AG09309 (cell line): ENCODE measurements at regions not wholly inside any gene's neighbourhood (a gene's known extent, or its start where the extent isn't known, plus 50 kb on each side); places are given as distances from the start of the nearest gene placed in this dataset.
"Not testable (repeated sequence)": the region's sequence is repeated elsewhere in the genome, so short reads cannot be mapped to it uniquely, and the experiment has no call there.

Source experiments
- DNase-seq: peaks from one replicate; pipeline ENCODE4 v3.0.0-alpha.2; 2010; ENCODE audit warnings: low read depth
- H3K4me3 ChIP-seq: 2 replicates; pipeline ENCODE4 v1.5.1; 2011; ENCODE audit warnings: mild to moderate bottlenecking, low read depth, low read length, moderate library complexity; ENCODE audit not compliant: control insufficient read depth
- TF ChIP-seq, protein P1 (sequence below): IDR thresholded peaks from 2 replicates; pipeline ENCODE4 v1.5.1; 2011; ENCODE audit warnings: mild to moderate bottlenecking, low read depth, low read length, inconsistent platforms; ENCODE audit not compliant: insufficient read depth, control insufficient read depth; ENCODE audit errors: missing control alignments

DNA sequence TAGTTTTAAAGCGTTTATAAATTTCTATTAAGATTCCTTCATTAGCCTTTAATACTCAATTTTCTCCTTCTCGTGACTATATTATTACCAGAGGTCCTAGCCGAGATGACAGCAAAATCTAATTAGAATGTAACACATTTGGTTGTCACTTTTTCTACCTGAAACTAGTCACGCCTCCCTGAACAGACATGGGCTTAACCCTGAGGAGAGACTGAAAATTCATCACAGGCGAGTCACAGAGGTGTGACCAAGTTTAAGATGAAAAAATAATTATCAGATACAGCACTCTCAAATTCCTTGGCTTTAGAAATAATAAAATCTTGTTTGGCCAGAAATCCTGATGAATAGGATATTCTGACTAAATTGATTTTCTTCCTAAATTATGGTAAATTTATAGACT lies 834.4 kb upstream of the SLC39A10 start:
- TF ChIP-seq, protein P1, sequence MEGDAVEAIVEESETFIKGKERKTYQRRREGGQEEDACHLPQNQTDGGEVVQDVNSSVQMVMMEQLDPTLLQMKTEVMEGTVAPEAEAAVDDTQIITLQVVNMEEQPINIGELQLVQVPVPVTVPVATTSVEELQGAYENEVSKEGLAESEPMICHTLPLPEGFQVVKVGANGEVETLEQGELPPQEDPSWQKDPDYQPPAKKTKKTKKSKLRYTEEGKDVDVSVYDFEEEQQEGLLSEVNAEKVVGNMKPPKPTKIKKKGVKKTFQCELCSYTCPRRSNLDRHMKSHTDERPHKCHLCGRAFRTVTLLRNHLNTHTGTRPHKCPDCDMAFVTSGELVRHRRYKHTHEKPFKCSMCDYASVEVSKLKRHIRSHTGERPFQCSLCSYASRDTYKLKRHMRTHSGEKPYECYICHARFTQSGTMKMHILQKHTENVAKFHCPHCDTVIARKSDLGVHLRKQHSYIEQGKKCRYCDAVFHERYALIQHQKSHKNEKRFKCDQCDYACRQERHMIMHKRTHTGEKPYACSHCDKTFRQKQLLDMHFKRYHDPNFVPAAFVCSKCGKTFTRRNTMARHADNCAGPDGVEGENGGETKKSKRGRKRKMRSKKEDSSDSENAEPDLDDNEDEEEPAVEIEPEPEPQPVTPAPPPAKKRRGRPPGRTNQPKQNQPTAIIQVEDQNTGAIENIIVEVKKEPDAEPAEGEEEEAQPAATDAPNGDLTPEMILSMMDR: no peak
- DNase-seq: no peak
- no peak overlapping the region for H3K4me3 ChIP-seq

DNA sequence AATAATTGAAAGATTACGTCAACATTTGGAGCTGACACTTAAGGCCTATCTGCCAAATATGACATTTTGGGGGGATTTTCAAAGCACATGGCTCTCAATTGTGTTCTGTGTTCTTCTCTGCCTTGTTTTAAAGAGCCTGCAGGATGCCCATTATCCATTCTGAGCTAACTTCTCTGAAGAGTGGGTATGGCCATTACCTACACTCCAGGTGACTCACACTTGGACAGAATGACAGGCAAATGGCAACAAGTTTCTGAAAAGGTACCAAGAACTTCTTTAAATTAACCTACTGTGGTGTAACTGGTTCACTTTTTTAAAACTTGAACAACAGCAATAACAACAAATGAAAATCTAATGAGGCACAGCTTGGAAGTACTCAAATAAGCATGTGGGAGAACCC lies 834.9 kb upstream of the SLC39A10 start:
- TF ChIP-seq, protein P1: no peak
- H3K4me3 ChIP-seq: no peak overlapping the region
- no peak for DNase-seq

DNA sequence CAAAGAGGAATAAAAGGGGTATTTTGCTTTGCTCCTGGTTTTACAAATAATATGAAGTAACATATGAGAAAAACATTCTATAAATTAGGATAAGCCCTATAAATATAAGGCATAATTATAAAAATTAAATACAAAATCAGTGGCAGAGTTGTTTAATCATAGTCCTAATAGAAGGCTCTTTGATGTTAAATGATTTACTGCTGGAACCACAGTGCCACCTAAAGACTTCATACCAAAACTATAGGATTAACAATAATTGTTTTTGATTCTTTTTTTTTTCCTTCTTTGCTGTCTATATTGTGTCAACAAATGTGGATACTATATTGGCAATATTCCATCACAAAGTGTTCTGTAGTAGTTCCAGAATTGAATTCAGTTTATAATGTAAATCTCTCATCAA lies 837.7 kb upstream of the SLC39A10 start:
- TF ChIP-seq, protein P1: no peak
- H3K4me3 ChIP-seq: no peak overlapping the region
- no peak for DNase-seq

DNA sequence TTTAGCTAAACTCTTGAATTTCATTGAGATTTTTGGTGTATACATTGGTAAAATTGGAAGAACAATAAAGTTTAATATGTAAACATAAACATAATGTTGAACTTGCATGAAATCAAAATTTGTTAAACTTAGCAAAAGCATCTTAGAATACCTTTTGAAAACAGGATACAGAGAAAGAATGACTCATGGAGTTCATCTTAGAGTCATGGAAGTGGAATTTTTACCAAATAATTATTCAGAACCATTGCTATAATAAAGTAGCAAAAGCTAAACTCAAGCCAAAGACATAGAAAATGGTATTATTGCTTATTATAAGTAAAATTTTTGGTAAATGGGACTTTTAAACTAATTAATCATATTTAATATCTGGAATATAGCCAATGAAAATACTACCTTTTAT lies 841.6 kb upstream of the SLC39A10 start:
- H3K4me3 ChIP-seq: no peak overlapping the region
- TF ChIP-seq, protein P1: no peak
- DNase-seq: no peak

DNA sequence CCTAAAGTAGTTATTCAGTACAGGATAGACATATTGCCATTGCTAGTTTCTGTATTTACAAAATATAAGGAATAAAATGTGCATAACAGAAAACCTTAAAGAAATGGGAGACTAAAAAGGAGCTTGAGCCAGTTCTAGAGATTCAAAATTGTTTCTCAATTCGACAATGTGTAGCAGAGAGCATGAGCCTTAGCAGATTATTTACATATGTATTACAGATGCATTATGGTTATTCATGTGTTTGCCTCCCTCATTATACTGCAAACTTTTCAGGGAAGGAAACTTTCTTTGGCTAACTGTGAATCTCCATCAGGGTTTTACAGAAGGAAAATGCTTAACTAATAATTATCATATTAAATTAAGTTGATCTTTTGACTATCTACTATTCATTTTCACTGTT lies 854.4 kb upstream of the SLC39A10 start:
- DNase-seq: no peak
- no peak overlapping the region for H3K4me3 ChIP-seq
- TF ChIP-seq, protein P1: no peak

DNA sequence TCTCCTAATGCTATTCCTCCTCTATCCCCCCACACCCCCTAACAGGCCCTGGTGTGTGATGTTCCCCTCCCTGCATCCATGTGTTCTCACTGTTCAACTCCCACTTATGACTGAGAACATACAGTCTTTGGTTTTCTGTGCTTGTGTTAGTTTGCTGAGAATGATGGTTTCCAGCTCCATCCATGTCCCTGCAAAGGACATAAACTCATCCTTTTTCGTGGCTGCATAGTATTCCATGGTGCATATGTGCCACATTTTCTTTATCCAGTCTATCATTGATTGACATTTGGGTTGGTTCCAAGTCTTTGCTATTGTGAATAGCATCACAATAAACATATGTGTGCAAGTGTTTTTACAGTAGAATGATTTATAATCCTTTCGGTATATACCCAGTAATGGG lies 870.0 kb upstream of the SLC39A10 start:
- not testable (repeated sequence) for DNase-seq, H3K4me3 ChIP-seq

DNA sequence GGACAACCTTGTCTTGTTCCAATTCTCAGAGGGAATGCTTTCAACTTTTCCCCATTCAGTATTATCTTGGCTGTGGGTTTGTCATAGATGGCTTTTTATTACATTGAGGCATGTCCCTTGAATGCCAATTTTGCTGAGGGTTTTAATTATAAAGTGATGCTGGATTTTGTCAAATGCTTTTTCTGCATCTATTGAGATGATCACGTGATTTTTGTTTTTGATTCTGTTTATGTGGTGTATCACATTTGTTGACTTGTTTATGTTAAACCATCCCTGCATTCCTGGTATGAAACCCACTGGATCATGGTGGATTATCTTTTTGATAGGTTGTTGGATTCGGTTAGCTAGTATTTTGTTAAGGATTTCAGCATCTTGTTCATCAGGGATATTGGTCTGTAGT lies 885.6 kb upstream of the SLC39A10 start:
- not testable (repeated sequence) for DNase-seq, H3K4me3 ChIP-seq

DNA sequence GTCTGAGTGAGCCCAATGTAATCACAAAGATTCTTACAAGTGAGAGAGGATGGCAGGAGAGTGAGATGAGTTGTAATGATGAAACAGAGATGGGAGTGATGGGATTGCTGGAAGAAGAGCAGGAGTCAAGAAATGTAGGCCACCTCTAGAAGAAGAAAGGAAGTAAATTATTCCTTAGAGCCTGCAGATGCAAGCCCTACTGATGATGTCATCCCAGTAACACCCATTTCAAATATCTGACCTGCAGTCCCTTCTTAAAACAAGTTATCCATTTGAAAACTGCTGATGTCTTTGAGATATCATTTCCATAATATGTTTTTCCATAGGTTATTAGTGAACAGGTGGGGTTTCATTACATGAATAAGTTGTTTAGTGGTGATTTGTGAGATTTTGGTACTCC lies 888.0 kb upstream of the SLC39A10 start:
- TF ChIP-seq, protein P1: no peak
- DNase-seq: no peak
- no peak overlapping the region for H3K4me3 ChIP-seq
